ENCODE measurements at regions not wholly inside any gene's neighbourhood (a gene's known extent, or its start where the extent isn't known, plus 50 kb on each side); places are given as distances from the start of the nearest gene placed in this dataset.

GRCh38 chr2:72015266-72015665, 132.4 kb downstream of the CYP26B1 start:
- Histone ChIP-seq H3K27me3 (replicated peaks; ENCODE audit: insufficient read depth, low read depth, low read length, poor library complexity) (no peaks in the 10 kb centered on the region), H3K4me1 (ENCODE audit: insufficient read depth, low read length, poor library complexity, severe bottlenecking) (no peaks in the 10 kb centered on the region), H3K27ac (ENCODE audit: low read depth, low read length, poor library complexity, severe bottlenecking) (no peak overlapping the region), H3K36me3 (ENCODE audit: insufficient read depth, low read length, poor library complexity, severe bottlenecking) (no peaks in the 10 kb centered on the region), H3K4me3 (ENCODE audit: low read depth, low read length, poor library complexity, severe bottlenecking) (no peak overlapping the region), H3K9me3 (ENCODE audit: low read depth, low read length, poor library complexity, severe bottlenecking) (no peaks in the 10 kb centered on the region)
- ChIA-PET CTCF (no interaction called here), POLR2A (ENCODE audit: low non-redundant PET) (no interaction called here)
- TF ChIP-seq EZH2 (IDR thresholded peaks at IDR 0.05; ENCODE audit: borderline replicate concordance, low read depth, low read length, poor library complexity, severe bottlenecking): no peak
- no peak for TF ChIP-seq CTCF (conservative IDR thresholded peaks at IDR 0.05; ENCODE audit: low read depth, low read length)
- no TSS peak for BruUV-seq (replicated peaks)
- intact Hi-C loops (cut with micrococcal nuclease; ENCODE audit: unreplicated experiment): no loop called here
- DNase-seq (ENCODE audit: low spot score): no peak

GRCh38 chr2:72014831-72015230, 132.8 kb downstream of the CYP26B1 start:
- no peak for DNase-seq (ENCODE audit: low spot score)
- ChIA-PET CTCF (no interaction called here), POLR2A (ENCODE audit: low non-redundant PET) (no interaction called here)
- no peak overlapping the region for H3K27ac ChIP-seq (ENCODE audit: low read depth, low read length, poor library complexity, severe bottlenecking)
- no peaks in the 10 kb centered on the region for H3K36me3 ChIP-seq (ENCODE audit: insufficient read depth, low read length, poor library complexity, severe bottlenecking)
- intact Hi-C loops (cut with micrococcal nuclease; ENCODE audit: unreplicated experiment): no loop called here
- H3K4me1 ChIP-seq (ENCODE audit: insufficient read depth, low read length, poor library complexity, severe bottlenecking): no peaks in the 10 kb centered on the region
- no peak overlapping the region for H3K4me3 ChIP-seq (ENCODE audit: low read depth, low read length, poor library complexity, severe bottlenecking)
- TF ChIP-seq EZH2 (IDR thresholded peaks at IDR 0.05; ENCODE audit: borderline replicate concordance, low read depth, low read length, poor library complexity, severe bottlenecking) (no peak), CTCF (conservative IDR thresholded peaks at IDR 0.05; ENCODE audit: low read depth, low read length) (no peak)
- no TSS peak for BruUV-seq (replicated peaks)
- H3K27me3 ChIP-seq (replicated peaks; ENCODE audit: insufficient read depth, low read depth, low read length, poor library complexity): no peaks in the 10 kb centered on the region
- no peaks in the 10 kb centered on the region for H3K9me3 ChIP-seq (ENCODE audit: low read depth, low read length, poor library complexity, severe bottlenecking)

- TF ChIP-seq CTCF (conservative IDR thresholded peaks at IDR 0.05; ENCODE audit: low read depth, low read length) (no peak), EZH2 (IDR thresholded peaks at IDR 0.05; ENCODE audit: borderline replicate concordance, low read depth, low read length, poor library complexity, severe bottlenecking) (no peak)
- Histone ChIP-seq H3K4me1 (ENCODE audit: insufficient read depth, low read length, poor library complexity, severe bottlenecking) (no peaks in the 10 kb centered on the region), H3K36me3 (ENCODE audit: insufficient read depth, low read length, poor library complexity, severe bottlenecking) (no peaks in the 10 kb centered on the region), H3K27ac (ENCODE audit: low read depth, low read length, poor library complexity, severe bottlenecking) (no peak overlapping the region), H3K27me3 (replicated peaks; ENCODE audit: insufficient read depth, low read depth, low read length, poor library complexity) (no peaks in the 10 kb centered on the region), H3K4me3 (ENCODE audit: low read depth, low read length, poor library complexity, severe bottlenecking) (no peak overlapping the region), H3K9me3 (ENCODE audit: low read depth, low read length, poor library complexity, severe bottlenecking) (no peaks in the 10 kb centered on the region)
- ChIA-PET CTCF (no interaction called here), POLR2A (ENCODE audit: low non-redundant PET) (no interaction called here)
- no TSS peak for BruUV-seq (replicated peaks)
- no peak for DNase-seq (ENCODE audit: low spot score)
- intact Hi-C loops (cut with micrococcal nuclease; ENCODE audit: unreplicated experiment): no loop called here
These were observed 133.9 kb downstream of the CYP26B1 start for GRCh38 chr2:72013726-72014125.

Data from A673 (cell line).